ENCODE measurements at regions not wholly inside any gene's neighbourhood (a gene's known extent, or its start where the extent isn't known, plus 50 kb on each side); places are given as distances from the start of the nearest gene placed in this dataset.

- ATAC-seq (no peak), FAIRE-seq (no peak), DNase-seq (ENCODE audit: low spot score) (no peak)
- Histone ChIP-seq H3K27ac (ENCODE audit: extremely low read length, insufficient read depth, low read length) (no peak overlapping the region), H3K9ac (ENCODE audit: insufficient read depth, low read depth, low read length) (no peak overlapping the region), H3K27me3 (ENCODE audit: control insufficient read depth in 1 of 2, insufficient read depth in 2 of 2, low read length in 2 of 2) (no peaks in the 10 kb centered on the region; a peak in 1 of 5 replicates), H2AFZ (ENCODE audit: low read length) (no peak overlapping the region), H3K4me1 (ENCODE audit: insufficient read depth, low read length) (no peaks in the 10 kb centered on the region), H3K36me3 (replicated peaks in 1 of 2; ENCODE audit: control insufficient read depth in 1 of 2, insufficient read depth in 2 of 2, low read length in 2 of 2) (no peaks in the 10 kb centered on the region), H4K20me1 (ENCODE audit: insufficient read depth, low read length) (no peaks in the 10 kb centered on the region), H3K4me2 (ENCODE audit: low read depth, low read length) (no peak overlapping the region), H3K9me3 (ENCODE audit: low read length) (peaks cover 42% of the 10 kb centered on the region), H3K79me2 (ENCODE audit: insufficient read depth, low read length) (no peaks in the 10 kb centered on the region), H3K4me3 (replicated peaks in 1 of 3; ENCODE audit: insufficient read depth in 1 of 3, low read depth in 2 of 3, low read length in 3 of 3) (no peak overlapping the region)
- no TSS peak for BruUV-seq (replicated peaks)
- 37% methylated on average over 10 of the region's 10 CpGs for WGBS (ENCODE audit: low lambda C conversion rate)
- ChIA-PET CTCF (ENCODE audit: low intra/inter-chr PET ratio, low total read pairs) (no interaction called here), POLR2A (no interaction called here)
- intact Hi-C loops (cut with micrococcal nuclease; ENCODE audit: unreplicated experiment) (no loop called here), in situ Hi-C loops (cut with HindIII; ENCODE audit: extremely low pct_ligation_motif_present, low pct_unique_long_range_greater_than_20kb) (no loop called here)
- no peak for TF ChIP-seq ZNF614 (CRISPR knock-in tag; IDR thresholded peaks at IDR 0.05; ENCODE audit: borderline replicate concordance)
- TF ChIP-seq ZNF792 (CRISPR knock-in tag; IDR thresholded peaks at IDR 0.05) = no peak
- no peak for TF ChIP-seq GPBP1L1 (CRISPR knock-in tag; IDR thresholded peaks at IDR 0.05)
- no peak for TF ChIP-seq ZNF766 (CRISPR knock-in tag; IDR thresholded peaks at IDR 0.05; ENCODE audit: borderline replicate concordance)
- no peak for TF ChIP-seq TBX3 (IDR thresholded peaks at IDR 0.05; ENCODE audit: borderline replicate concordance)
- TF ChIP-seq PRDM4 (CRISPR knock-in tag; IDR thresholded peaks at IDR 0.05; ENCODE audit: borderline replicate concordance) = no peak
- no peak for TF ChIP-seq DDIT3 (CRISPR knock-in tag; IDR thresholded peaks at IDR 0.05)
- no peak for TF ChIP-seq MYNN (CRISPR knock-in tag; IDR thresholded peaks at IDR 0.05; ENCODE audit: low read depth)
- TF ChIP-seq USF2 (IDR thresholded peaks at IDR 0.05; ENCODE audit: low read depth, low read length) = no peak
- TF ChIP-seq USF2 (CRISPR knock-in tag; IDR thresholded peaks at IDR 0.05; ENCODE audit: borderline replicate concordance) = no peak
- no peak for TF ChIP-seq ARID2 (CRISPR knock-in tag; IDR thresholded peaks at IDR 0.05; ENCODE audit: borderline replicate concordance)
- TF ChIP-seq PLRG1 (conservative IDR thresholded peaks at IDR 0.05) = no peak
- no peak for TF ChIP-seq ZSCAN12 (CRISPR knock-in tag; IDR thresholded peaks at IDR 0.05)
- TF ChIP-seq ZNF547 (CRISPR knock-in tag; IDR thresholded peaks at IDR 0.05) = no peak
- TF ChIP-seq ZBED4 (CRISPR knock-in tag; IDR thresholded peaks at IDR 0.05; ENCODE audit: borderline replicate concordance) = no peak
- TF ChIP-seq SOX6 (IDR thresholded peaks at IDR 0.05) = no peak
- TF ChIP-seq SOX6 (CRISPR knock-in tag; IDR thresholded peaks at IDR 0.05) = no peak
Observed at GRCh38 chr4:187744911-187745310, 250.7 kb upstream of the ZFP42 start.
